Bronchial epithelial cell (primary cell): ENCODE measurements at regions not wholly inside any gene's neighbourhood (a gene's known extent, or its start where the extent isn't known, plus 50 kb on each side); places are given as distances from the start of the nearest gene placed in this dataset.

ENCODE experiments used
- DNase-seq: peaks from one replicate; pipeline ENCODE4 v3.0.0-alpha.2; 2010; ENCODE audit warnings: low read depth
- FAIRE-seq: peaks from 2 replicates; lab custom pipeline; 2011; peaks lifted over from hg19 to GRCh38; lab: Jason Lieb, UNC
- H3K27me3 ChIP-seq: 2 replicates; pipeline ENCODE4 v1.5.1; 2011; ENCODE audit warnings: low read length; ENCODE audit not compliant: control insufficient read depth, insufficient read depth
- H3K36me3 ChIP-seq: 2 replicates; pipeline ENCODE4 v1.5.1; 2011; ENCODE audit warnings: low read length; ENCODE audit not compliant: control insufficient read depth, insufficient read depth
- H3K4me3 ChIP-seq: 2 replicates; pipeline ENCODE4 v1.5.1; 2011; ENCODE audit warnings: mild to moderate bottlenecking, low read depth, low read length, control low read depth
- CTCF ChIP-seq: IDR thresholded peaks from 2 replicates; pipeline ENCODE4 v1.5.1; 2011; ENCODE audit warnings: mild to moderate bottlenecking, moderate library complexity, low read length, control low read depth, inconsistent platforms; ENCODE audit not compliant: insufficient read depth, severe bottlenecking

GRCh38 chr17:72414967-72415853 lies 294.4 kb downstream of the SOX9 start:
- H3K36me3 ChIP-seq, result peaks cover 18% of the 10 kb centered on the region
- FAIRE-seq (no peak), DNase-seq (no peak)
- no peak for TF ChIP-seq CTCF
- no peaks in the 10 kb centered on the region for H3K27me3 ChIP-seq
- H3K4me3 ChIP-seq, result no peak overlapping the region

GRCh38 chr17:72416054-72416675 lies 295.3 kb downstream of the SOX9 start:
- FAIRE-seq (no peak), DNase-seq (peak; percentile 94)
- no peak overlapping the region for H3K4me3 ChIP-seq
- peaks cover 25% of the 10 kb centered on the region for H3K36me3 ChIP-seq
- H3K27me3 ChIP-seq, result no peaks in the 10 kb centered on the region
- TF ChIP-seq CTCF, result no peak

GRCh38 chr17:72416905-72417304 lies 296.1 kb downstream of the SOX9 start:
- no peak for FAIRE-seq
- no peak for DNase-seq
- no peak for TF ChIP-seq CTCF

GRCh38 chr17:72417627-72418026 lies 296.8 kb downstream of the SOX9 start:
- TF ChIP-seq CTCF, result no peak
- no peak for FAIRE-seq
- DNase-seq, result no peak
- H3K36me3 ChIP-seq, result peaks cover 25% of the 10 kb centered on the region
- H3K27me3 ChIP-seq, result no peaks in the 10 kb centered on the region
- H3K4me3 ChIP-seq, result no peak overlapping the region

More at GRCh38 chr17:72416905-72417304, 296.1 kb downstream of the SOX9 start:
- H3K36me3 ChIP-seq, result peaks cover 25% of the 10 kb centered on the region
- H3K27me3 ChIP-seq, result no peaks in the 10 kb centered on the region
- no peak overlapping the region for H3K4me3 ChIP-seq

- Histone ChIP-seq H3K27me3 (no peaks in the 10 kb centered on the region), H3K4me3 (no peak overlapping the region), H3K36me3 (peaks cover 18% of the 10 kb centered on the region)
- FAIRE-seq (no peak), DNase-seq (no peak)
- TF ChIP-seq CTCF, result no peak
Observed at GRCh38 chr17:72419866-72420774, 299.3 kb downstream of the SOX9 start.
